GM21515 (cell line): ENCODE measurements at regions not wholly inside any gene's neighbourhood (a gene's known extent, or its start where the extent isn't known, plus 50 kb on each side); places are given as distances from the start of the nearest gene placed in this dataset.

Source experiments
- ATAC-seq: cut with Tn5 transposase; IDR thresholded peaks from one replicate; pipeline ENCODE4 v1.9.1; 2021; ENCODE audit not compliant: unreplicated experiment

DNA sequence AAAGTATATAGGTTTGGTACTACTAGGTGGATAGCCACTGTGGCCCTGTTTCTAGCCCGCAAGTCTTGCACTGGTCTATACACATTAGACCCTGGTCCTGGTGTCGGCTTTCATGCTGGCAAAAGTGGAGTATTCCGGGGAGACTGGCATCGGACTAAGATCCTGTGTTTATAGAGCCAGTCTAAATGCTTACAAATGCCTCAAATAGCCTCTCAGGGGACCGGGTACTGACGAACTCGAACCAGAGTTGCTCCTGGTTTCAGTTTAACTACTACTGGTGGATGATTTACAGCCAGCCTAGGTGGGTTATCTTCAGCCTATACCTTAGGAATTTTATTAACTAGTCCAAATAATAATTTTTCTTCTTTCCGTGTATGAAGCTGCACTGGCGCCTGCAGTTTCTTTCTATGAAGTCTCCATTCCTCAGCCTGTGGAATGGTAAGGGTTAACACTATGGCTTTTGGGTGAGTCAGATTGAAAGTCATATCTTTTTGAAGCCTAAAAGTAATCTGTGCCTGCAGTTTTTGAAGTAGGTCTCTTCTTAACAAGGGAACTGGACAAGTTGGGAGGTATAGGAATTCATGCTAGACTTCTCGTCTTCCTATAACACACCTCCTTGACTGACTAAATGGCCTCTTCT lies 51.3 kb downstream of the OR10H4 start:
- ATAC-seq: no peak

GRCh38 chr19:16001481-16002312 lies 52.9 kb downstream of the OR10H4 start:
- ATAC-seq: peak; percentile 61

DNA sequence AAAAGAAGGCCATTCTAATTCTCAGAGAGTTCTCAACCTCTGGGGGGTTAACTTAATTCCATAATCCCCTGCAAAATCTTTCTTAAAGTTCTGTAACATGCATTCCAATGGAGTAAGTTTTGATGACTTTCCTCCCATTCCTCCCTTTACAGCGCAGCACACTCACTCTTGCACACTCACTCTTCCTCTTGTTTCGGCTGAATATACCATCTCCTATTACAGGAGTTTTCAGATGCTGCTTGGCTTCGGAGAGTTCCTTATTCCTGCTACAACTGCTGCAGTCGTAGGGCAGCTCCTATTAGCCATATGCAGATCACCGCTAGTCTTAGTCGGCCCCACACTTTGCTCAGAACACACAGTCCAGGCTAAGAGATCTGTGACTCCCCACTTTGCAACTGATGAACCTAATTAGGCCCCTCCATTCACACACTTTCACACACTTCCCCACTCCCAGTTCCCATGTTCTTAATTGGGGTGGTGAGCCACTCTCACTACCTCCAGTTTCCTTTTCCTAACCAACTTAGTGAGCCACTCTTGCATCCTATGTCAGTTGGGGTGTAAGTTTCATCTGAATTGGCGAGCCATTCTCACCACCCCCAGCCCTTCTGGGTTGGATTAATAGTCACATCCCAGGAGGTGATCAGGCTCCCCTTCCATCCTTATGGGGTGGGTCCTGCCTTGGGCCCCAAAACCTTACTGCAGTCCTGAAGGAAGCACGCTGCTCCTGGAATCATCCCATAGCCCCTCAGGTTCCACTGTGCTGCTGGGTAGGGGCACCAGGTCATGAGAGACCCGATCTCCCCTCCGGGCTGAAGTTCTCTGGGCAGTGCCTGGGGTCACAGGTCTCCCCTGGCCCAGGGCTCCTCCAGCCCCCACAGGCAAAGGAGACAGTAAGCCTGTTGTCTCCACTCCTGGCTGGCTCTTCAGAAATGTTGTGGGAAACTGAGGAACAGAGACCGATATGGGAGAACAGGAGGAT lies 53.9 kb downstream of the OR10H4 start:
- ATAC-seq: no peak

DNA sequence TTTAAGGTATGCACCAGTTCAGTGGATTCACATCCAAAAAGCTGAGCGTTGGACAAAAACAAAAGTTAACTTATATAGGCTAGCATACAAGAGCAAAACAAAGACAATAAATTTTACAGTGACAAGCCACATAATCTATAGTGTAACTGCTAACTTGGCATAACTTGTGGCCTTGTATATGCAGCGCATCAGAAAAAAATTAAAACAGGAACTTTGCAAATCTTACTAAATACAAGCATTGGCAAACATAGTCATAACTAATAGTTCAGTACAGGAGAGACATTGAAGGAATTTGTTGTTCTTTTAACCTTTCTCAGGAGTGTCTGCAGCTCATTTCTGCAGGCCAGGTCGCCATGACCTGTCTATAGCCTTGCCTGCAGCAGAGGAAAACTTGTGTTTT lies 54.6 kb downstream of the OR10H4 start:
- no peak for ATAC-seq

DNA sequence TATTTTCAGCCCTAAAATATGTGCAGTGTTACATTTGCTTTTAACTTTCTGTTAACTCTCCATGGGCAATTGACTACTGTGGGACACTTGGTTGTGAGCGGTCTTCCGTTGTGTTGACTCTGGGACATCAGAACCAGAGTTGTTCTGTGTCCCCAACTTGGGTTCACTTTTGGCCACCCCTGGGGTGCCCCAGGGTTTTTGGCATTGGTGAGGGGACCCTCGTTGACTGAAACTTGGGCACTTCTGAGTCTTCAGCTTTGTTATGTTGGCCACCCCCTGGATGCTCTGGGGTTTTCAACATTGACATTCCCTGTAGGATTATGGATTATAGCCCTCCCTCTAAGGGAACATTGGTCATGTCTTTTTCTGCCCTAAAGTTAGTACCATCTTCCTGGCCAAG lies 57.1 kb downstream of the OR10H4 start:
- no peak for ATAC-seq

DNA sequence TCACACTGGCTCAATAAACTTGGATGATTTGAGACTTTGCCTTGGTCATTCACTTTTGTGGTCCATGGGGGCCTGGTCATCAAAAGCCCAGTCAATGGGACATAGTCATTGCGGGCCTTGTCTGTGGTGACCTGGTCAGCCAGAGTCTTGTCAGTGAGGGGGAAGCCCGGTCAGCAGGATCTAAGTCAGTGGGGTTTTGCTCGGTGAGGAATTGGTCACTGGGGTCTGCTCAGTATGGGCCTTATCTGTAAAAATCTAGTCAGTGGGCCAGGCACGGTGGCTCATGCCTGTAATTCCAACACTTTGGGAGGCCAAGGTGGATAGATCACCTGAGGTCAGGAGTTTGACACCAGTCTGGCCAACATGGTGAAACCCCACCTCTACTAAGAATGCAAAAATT lies 63.7 kb upstream of the TPM4 start:
- no peak for ATAC-seq

DNA sequence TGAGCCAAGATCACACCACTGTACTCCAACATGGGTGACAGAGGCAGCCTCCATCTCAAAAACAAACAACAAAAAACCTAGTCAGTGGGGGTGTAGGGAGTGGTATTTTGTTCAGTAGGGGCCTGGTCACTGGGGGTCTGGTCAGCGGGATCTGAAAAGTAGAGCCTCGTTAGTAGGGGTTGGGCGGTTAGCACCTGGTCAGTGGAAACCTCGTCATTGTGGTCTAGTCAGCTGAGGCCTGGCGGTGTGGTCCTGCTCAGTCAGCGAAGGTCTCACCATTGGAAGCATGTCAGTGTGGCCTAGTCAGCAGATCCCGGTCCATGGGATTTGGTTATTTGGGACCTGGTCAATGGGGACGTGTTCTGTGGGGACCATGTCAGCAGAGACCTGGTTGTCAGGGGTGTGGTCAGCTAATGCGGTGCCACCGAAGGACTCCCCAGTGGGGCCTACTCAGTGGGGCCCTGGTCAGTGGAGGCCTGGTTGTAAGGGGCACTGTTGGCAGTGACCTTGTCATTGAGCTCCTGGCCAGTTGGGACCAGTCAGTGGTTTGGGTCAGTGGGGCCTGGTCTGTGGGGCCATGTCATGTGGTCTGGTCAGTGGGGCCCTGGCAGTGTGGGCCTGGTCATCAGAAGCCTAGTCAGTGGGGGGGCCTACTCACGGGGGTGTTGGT lies 63.0 kb upstream of the TPM4 start:
- ATAC-seq: no peak

DNA sequence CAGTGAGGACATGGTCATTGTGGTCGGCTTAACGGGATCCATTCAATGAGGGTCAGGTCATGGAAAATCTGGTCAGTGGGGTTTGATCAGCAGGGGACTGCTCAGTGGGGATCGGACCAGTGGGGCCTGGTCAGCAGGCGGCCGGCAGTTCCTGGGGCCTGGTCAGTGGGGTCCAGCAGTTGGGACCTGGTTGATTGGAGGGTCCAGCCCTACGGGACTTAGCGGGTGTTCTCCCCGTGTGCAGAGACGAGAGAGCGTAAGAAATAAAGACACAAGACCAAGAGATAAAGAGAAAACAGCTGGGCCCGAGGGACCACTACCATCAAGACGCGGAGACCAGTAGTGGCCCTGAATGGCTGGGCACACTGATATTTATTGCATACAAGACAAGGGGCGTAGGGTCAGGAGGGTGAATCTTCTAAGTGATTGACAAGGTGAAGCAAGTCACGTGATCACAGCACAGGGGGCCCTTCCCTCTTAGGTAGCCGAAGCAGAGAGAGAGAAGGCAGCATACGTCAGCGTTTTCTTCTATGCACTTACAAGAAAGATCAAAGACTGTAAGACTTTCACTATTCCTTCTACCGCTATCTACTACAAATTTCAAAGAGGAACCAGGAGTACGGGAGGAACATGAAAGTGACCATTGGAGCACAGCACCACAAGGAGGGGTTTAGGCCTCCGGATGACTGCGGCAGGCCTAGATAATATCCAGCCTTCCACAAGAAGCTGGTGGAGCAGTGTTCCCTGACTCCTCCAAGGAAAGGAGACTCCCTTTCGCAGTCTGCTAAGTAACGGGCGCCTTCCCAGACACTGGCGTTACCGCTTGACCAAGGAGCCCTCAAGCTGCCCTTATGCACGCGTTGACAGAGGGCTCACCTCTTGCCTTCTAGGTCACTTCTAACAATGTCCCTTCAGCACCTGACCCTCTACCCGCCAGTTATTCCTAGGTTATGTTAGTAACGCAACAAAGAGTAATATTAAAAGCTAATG lies 62.1 kb upstream of the TPM4 start:
- ATAC-seq: no peak

DNA sequence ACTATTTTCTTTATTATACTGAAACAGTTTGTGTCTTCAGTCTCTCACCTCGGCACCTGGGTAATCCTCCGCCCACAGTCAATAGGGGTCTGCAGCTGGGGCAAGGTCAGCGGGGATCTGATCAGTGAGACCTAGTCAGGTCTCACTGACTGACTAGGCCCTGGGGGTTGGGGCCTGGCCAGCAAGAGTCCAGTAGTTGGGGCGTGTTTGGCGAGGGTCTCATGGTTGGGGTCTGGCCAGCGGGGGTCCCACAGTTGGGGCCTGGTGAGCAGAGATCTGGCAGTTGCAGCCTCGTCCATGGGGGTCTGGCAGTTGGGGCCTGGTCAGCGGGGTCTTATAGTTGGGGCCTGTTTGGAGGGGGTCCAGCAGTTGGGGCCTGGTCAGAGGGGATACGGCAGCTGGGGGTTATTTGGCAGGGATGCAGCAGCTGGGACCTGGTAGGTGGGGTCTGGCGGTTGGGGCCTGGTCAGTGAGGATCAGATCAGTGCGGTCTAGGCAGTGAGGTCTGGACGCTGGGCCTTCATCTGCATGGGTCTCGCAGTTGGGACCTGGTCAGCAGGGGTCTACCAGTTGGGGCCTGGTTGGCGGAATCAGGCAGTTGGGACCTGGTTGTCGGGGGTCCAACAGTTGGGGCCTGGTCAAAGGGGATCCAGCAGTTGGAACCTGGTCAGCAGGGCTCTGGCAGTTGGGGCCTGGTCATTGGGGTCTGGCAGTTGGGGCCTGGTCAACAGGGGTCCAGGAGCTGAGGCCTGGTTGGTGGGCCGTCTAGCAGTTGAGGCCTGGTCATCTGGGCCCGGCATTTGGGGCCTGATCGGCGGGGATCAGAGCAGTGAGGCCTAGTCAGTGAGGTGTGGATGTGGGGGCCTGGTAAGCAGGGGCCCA lies 61.1 kb upstream of the TPM4 start:
- no peak for ATAC-seq

DNA sequence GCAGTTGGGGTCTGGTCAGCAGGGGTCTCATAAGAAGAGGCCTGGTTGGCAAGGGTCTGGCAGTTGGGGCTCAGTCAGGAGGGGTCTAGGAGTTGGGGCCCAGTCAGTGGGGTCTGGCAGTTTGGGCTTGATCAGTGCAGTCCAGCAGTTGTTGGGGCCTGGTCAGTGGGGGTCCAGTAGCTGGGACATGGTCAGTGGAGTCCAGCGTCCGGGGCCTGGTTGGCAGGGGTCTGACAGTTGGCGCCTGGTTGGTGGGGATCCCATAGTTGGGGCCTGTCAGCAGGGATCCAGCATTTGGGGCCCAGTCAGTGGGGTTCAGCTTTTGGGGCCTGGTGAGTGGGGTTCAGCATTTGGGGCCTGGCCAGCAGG lies 60.5 kb upstream of the TPM4 start:
- no peak for ATAC-seq

DNA sequence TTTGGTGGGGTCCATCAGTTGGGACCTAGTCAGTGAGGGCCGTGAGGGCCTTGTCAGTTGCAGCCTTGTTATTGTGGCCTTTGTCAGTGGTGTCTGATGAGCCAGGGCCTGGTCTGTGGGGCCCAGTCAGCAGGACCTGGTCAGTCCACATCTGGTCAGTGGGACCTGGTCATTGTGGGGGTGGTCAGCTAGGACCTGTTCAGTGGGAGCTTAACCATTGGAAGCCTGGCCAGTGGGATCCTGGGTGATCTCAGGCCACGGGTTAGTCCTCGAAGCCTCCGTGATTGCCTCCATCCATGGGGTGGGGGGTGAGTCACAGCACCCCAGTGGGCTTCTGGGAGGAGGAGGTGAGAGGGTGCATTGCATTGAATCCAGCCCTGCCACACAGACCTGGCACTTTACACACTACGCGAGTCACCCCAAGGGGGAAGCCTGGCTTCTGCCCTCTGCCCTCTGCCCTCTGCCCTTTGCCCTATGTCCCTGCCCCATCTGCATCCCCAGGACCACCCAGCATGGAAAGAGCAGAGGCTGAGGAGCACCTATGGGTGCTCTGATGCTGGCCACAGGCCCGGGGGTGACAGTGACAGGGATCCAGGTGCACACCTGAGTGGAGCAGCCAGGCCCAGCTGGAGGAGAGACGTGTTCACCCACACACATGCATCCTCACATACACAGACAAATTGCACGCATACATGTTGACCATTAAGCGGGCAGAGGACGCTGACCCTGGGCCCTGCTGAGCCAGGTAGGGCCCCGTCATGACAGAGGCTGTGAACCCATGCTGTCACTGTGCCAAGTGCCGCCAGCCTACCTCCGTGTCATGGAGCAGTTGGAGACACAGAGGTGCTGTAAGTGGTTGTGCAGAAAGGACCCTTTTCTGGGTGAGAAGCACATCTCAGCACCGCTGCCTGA lies 59.8 kb upstream of the TPM4 start:
- ATAC-seq: no peak

DNA sequence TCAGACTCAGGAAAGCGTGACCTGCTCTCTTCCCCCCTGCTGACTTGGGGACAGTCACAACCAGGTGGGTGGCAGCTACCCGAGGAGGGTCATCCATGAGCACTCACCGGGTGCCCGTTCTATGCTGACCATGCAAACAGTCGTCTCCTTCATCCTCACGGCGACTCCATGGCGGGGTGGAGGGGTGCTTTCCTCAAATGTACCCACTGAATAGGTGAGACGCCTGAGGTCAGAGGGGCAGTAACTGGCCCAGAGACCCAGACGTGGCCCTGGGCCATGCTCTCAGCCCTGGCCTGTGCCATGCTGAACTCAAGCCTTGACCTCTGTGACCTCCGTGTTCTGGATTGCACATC lies 59.2 kb upstream of the TPM4 start:
- no peak for ATAC-seq

DNA sequence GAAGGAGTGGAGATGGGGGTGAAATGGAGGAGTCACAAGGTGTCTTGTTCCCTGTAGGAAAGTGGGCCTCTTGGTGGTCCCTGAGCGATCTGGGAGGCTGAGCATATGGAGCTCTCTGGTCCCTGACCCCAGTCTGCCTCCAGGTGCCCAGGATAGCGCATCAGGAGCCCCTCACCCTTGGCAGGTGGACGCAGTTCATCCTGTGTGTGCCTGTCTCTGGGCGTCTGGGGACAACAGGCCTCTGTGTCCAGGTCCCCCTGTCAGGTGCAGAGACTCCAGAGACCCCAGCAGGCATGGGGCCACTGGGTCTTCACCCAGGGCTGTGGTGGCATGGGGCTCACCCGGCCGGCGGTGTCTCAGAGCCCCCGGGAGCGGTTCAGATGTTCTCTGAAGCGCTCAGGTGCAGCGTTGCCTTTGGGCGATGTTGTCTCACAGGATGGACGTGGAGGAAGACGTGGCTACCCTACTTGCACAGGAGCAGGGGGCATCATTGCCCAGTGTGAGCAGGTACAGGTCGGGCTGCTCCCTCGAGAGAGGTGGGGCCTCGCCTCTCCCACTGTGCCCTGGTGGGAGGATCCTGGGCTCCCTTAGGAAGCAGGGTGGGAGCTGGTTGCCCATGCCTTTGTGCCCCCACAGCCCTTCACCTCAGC lies 58.1 kb upstream of the TPM4 start:
- ATAC-seq: no peak

- no peak for ATAC-seq
These were observed 57.3 kb upstream of the TPM4 start for GRCh38 chr19:16018801-16019551.

- no peak for ATAC-seq
These were observed 56.4 kb upstream of the TPM4 start for GRCh38 chr19:16019691-16020448.

- ATAC-seq: no peak
These were observed 54.5 kb upstream of the TPM4 start for GRCh38 chr19:16021796-16022195.
